Astrocyte (in vitro differentiated cells and primary cell): ENCODE measurements at regions not wholly inside any gene's neighbourhood (a gene's known extent, or its start where the extent isn't known, plus 50 kb on each side); places are given as distances from the start of the nearest gene placed in this dataset.

Experiments
- CTCF ChIP-seq: IDR thresholded peaks from 2 replicates; pipeline ENCODE4 v1.5.1; 2011; ENCODE audit warnings: low read depth, mild to moderate bottlenecking, inconsistent platforms, low read length, moderate library complexity; ENCODE audit not compliant: insufficient read depth
- EZH2 ChIP-seq: IDR thresholded peaks from 2 replicates; pipeline ENCODE4 v1.6.1; 2012; ENCODE audit warnings: mild to moderate bottlenecking, low read length, inconsistent platforms; ENCODE audit not compliant: insufficient read depth

GRCh38 chr4:152206646-152207377 lies 329.1 kb downstream of the FBXW7 start:
- TF ChIP-seq CTCF (no peak), EZH2 (no peak)
